Calu3 (cell line): ENCODE measurements at regions not wholly inside any gene's neighbourhood (a gene's known extent, or its start where the extent isn't known, plus 50 kb on each side); places are given as distances from the start of the nearest gene placed in this dataset.

ENCODE experiments used
- BruUV-seq: library from RNA; stranded (reverse); fragments of 400-500 nt; replicated peaks from 2 replicates; lab custom pipeline; 2021; lab: Mats Ljungman, UMichigan
- CTCF ChIA-PET: fragments of 300-600 bp; sonication (Branson Sonifier 250); formaldehyde crosslinking; loops from one replicate; lab custom pipeline; 2022; ENCODE audit warnings: antibody characterized with exemption; lab: Charles Lee
- DNase-seq: peaks from one replicate; pipeline ENCODE4 v3.0.0; 2022
- H3K27ac Mint-ChIP-seq: one replicate; pipeline ENCODE4 v1.8.0; 2022; ENCODE audit warnings: mixed read lengths; ENCODE audit not compliant: unreplicated experiment
- H3K27me3 Mint-ChIP-seq: one replicate; pipeline ENCODE4 v1.8.0; 2022; ENCODE audit warnings: mixed read lengths; ENCODE audit not compliant: unreplicated experiment
- H3K36me3 Mint-ChIP-seq: one replicate; pipeline ENCODE4 v1.8.0; 2022; ENCODE audit warnings: mild to moderate bottlenecking, moderate library complexity, mixed read lengths; ENCODE audit not compliant: insufficient read depth, unreplicated experiment
- H3K4me1 Mint-ChIP-seq: one replicate; pipeline ENCODE4 v1.8.0; 2022; ENCODE audit warnings: mild to moderate bottlenecking, low read depth, mixed read lengths; ENCODE audit not compliant: unreplicated experiment
- H3K4me3 Mint-ChIP-seq: one replicate; pipeline ENCODE4 v1.8.0; 2022; ENCODE audit warnings: mild to moderate bottlenecking, low read depth, moderate library complexity, mixed read lengths; ENCODE audit not compliant: unreplicated experiment
- H3K9me3 Mint-ChIP-seq: one replicate; pipeline ENCODE4 v1.8.0; 2022; ENCODE audit warnings: low read depth, mixed read lengths; ENCODE audit not compliant: unreplicated experiment
- intact Hi-C: fragments of 100-400 bp; cut with micrococcal nuclease; formaldehyde crosslinking; loops from one replicate; pipeline ENCODE4 v1.10.0; 2022; ENCODE audit not compliant: unreplicated experiment
- TF ChIP-seq, protein P1 (sequence below): fragments of 200-600 bp; IDR thresholded peaks from one replicate; pipeline ENCODE4 v1.8.0; 2022; ENCODE audit warnings: antibody characterized with exemption; ENCODE audit not compliant: unreplicated experiment

DNA sequence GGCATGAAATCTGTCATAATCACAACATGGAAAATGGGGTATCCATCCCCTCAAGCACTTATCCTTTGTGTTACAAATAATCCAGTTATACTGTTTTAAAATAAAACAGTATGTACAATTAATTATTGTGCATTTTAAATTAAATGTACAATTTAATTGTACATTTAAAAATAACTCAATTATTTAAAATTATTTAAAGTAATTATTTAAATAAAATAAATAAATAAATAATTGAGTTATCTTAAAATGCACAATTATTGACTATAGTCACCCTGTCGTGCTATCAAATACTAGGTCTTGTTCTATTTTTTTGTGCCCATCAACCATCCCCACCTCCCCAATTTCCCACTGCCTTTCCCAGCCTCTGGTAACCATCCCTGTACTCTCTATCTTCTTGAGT is 66.9 kb upstream of the KCNG1 start:
- Mint-ChIP-seq H3K4me3 (no peak overlapping the region), H3K9me3 (no peaks in the 10 kb centered on the region), H3K27ac (no peak overlapping the region), H3K4me1 (no peaks in the 10 kb centered on the region), H3K36me3 (no peaks in the 10 kb centered on the region), H3K27me3 (peaks cover 96% of the 10 kb centered on the region)
- CTCF ChIA-PET = no interaction called here
- TF ChIP-seq, protein P1, sequence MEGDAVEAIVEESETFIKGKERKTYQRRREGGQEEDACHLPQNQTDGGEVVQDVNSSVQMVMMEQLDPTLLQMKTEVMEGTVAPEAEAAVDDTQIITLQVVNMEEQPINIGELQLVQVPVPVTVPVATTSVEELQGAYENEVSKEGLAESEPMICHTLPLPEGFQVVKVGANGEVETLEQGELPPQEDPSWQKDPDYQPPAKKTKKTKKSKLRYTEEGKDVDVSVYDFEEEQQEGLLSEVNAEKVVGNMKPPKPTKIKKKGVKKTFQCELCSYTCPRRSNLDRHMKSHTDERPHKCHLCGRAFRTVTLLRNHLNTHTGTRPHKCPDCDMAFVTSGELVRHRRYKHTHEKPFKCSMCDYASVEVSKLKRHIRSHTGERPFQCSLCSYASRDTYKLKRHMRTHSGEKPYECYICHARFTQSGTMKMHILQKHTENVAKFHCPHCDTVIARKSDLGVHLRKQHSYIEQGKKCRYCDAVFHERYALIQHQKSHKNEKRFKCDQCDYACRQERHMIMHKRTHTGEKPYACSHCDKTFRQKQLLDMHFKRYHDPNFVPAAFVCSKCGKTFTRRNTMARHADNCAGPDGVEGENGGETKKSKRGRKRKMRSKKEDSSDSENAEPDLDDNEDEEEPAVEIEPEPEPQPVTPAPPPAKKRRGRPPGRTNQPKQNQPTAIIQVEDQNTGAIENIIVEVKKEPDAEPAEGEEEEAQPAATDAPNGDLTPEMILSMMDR = no peak
- intact Hi-C loops = no loop called here
- BruUV-seq = no TSS peak
- DNase-seq = no peak

DNA sequence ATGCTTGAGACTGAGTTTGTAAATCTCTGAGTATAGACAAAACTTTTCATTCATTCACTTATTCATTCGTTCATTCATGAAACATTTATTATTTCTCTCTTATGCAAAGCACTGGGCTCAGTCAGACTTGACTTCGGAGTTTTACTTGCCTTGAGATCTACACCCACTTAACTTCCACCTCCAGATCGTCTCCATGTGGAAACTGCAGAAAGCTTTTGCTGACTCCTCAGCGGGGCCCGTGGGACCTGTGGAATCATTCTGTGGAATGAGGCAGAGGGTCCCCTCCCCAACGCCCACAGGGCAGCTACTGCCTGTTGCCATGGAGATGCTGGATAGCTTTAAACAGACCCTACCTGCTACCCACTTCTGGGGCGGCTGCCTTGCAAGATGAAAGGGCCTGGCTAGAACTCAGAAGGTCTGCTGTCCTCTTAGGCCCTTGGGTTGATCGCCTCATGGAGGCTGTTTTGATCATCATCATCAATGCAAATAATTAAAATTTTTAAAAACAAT is 66.4 kb upstream of the KCNG1 start:
- peaks cover 96% of the 10 kb centered on the region for H3K27me3 Mint-ChIP-seq
- BruUV-seq = no TSS peak
- no peak overlapping the region for H3K27ac Mint-ChIP-seq
- no peaks in the 10 kb centered on the region for H3K4me1 Mint-ChIP-seq
- TF ChIP-seq, protein P1 = no peak
- no peak for DNase-seq
- intact Hi-C loops = no loop called here
- H3K4me3 Mint-ChIP-seq = no peak overlapping the region
- no peaks in the 10 kb centered on the region for H3K9me3 Mint-ChIP-seq
- CTCF ChIA-PET = no interaction called here
- H3K36me3 Mint-ChIP-seq = no peaks in the 10 kb centered on the region

DNA sequence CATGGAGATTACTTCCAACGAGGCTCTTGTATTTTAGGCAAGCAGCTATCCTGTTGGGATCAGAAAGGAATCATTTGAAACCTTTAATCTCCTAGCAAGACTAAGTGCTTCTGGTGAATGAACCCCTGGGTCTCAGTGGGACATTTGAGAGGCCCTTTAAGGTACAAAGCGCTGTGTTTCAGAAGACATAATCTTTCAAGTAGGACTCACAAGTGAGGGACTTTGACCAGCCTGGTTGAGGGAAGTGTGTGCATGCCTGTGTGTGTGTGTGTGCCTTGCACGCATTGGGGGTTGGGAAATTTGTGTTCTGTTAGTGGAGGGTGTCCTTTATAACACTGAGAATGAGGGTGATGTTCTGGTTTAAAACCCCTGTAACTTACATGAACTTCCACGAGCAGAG is 64.4 kb upstream of the KCNG1 start:
- CTCF ChIA-PET = interaction anchor here (2.4 kb wide), 1 partner anchor 11 kb away, joined by 9 read pairs; no protein-coding TSS in a partner anchor
- peaks cover 96% of the 10 kb centered on the region for H3K27me3 Mint-ChIP-seq

DNA sequence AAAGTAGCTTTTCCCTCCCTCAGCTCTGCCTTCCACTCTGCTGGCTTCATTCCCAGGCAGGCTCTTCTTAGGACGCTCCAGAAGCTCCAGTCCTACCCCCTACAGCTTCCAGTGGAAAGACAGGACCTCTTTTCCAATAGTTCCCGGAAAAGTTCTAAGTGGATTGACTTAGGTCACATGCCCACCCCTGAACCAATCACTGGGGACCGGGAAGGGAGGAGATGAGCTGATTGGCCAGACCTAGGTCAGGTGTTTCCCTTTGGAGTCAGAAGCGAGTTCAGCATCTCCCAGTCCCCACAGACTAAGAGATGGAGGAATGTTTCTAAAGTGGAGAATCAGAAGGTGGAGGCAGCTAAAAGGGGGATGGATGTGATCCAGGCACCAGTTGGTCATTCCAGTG is 62.9 kb upstream of the KCNG1 start:
- Mint-ChIP-seq H3K27me3 (peaks cover 86% of the 10 kb centered on the region), H3K36me3 (no peaks in the 10 kb centered on the region), H3K4me1 (no peaks in the 10 kb centered on the region), H3K9me3 (no peaks in the 10 kb centered on the region), H3K4me3 (no peak overlapping the region), H3K27ac (no peak overlapping the region)
- intact Hi-C loops = no loop called here
- BruUV-seq = no TSS peak
- TF ChIP-seq, protein P1 = no peak
- CTCF ChIA-PET = interaction anchor here (0.8 to 2.4 kb wide), 3 partner anchors 10 to 15 kb away, joined by 3 to 9 read pairs (median 3); no protein-coding TSS in a partner anchor
- DNase-seq = no peak

More for the DNA sequence above, 64.4 kb upstream of the KCNG1 start:
- intact Hi-C loops = no loop called here
- Mint-ChIP-seq H3K4me3 (no peak overlapping the region), H3K4me1 (no peaks in the 10 kb centered on the region), H3K27ac (no peak overlapping the region), H3K9me3 (no peaks in the 10 kb centered on the region), H3K36me3 (no peaks in the 10 kb centered on the region)
- no peak for DNase-seq
- TF ChIP-seq, protein P1 = no peak
- no TSS peak for BruUV-seq
